Stimulated activated naive CD4-positive, alpha-beta T cell treated with Interleukin-2 at 50 U/mL for 16 hours (primary cell): ENCODE measurements at regions not wholly inside any gene's neighbourhood (a gene's known extent, or its start where the extent isn't known, plus 50 kb on each side); places are given as distances from the start of the nearest gene placed in this dataset.
"Not testable (repeated sequence)": the region's sequence is repeated elsewhere in the genome, so short reads cannot be mapped to it uniquely, and the experiment has no call there.

Source experiments
- DNase-seq: peaks from one replicate; lab custom pipeline; 2025; lab: John Stamatoyannopoulos, UW

DNA sequence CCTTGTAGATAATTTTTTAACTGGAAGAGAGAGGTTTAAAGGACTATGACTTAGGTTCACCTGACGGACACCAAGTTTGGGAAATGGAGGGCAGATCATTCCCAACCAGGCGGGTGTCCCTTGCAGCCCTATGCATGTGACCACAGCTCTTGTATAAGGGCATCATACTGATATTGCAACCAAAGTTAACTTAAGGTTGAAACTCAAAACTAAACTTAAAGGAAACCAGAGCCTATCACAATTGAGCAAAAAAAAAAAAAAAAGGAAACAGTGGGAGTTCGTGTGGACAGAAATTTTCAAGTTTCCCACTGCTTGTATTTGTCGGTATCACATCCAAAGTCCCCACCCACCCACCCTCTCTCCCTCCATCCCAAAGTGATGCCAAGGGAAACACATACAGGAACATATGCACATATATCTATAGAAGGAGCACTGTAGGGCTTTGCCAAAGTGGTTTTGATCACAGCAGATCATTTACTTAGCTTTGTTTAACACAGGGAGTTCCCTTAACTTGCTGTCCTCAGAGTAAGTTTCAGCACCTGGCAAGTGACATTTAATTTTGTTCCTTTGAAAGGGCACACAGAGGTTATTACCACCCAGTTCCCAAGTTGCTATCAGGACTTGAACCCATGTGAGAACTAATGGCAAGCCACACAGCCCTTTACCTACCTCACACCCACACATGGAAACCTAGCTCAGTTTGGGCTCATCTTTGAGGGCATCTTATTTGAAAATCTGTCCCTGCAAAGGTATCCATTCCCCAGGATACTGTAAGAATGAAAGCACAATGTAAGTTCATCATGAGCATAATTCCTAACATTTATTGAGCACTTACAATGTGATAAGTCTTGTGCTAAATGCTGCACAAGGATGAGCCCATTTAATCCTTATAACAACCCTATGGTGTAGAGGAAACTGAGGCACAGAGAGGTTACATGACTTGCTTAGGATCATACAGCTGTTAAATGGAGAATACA is 204.5 kb upstream of the CMC1 start:
- no peak for DNase-seq

DNA sequence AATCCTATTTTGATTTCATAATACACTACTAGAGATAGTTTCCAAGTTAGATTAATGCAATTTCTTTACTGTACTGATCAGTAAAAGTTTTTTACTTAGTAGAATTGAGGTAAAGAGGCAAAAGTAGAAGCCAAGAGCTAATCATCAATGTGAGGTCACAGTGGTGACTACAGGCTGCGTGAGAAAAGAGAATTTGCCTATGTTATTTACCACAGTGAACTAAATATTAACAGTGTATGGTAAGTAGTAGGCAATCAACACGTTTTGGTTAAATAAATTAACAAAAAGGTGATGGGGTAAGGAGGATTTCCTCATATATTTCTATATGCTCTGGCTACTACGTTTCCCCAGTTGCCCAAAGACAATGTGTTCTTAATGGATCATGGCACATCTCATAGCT is 202.2 kb upstream of the CMC1 start:
- DNase-seq: no peak

DNA sequence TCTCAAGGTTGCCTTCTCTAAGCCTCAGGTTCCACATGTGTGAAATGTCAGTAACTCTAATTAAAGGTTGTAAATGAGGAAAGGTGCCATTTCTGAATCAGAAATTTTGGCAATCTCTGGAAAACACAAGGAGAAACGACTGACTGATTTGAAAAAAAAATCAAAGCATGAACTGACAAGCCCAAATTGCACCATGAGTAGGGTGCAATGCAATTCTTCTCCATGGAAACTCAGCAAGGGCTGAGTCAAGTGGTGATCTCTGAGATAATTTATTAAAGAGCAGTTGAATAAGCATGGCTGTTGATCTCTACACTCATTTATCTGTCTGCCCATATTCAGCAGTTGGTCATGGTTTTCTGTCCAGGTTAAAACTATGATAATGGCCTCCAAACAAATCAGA is 201.6 kb upstream of the CMC1 start:
- DNase-seq: no peak

GRCh38 chr3:28042095-28042635 is 199.3 kb upstream of the CMC1 start:
- no peak for DNase-seq

DNA sequence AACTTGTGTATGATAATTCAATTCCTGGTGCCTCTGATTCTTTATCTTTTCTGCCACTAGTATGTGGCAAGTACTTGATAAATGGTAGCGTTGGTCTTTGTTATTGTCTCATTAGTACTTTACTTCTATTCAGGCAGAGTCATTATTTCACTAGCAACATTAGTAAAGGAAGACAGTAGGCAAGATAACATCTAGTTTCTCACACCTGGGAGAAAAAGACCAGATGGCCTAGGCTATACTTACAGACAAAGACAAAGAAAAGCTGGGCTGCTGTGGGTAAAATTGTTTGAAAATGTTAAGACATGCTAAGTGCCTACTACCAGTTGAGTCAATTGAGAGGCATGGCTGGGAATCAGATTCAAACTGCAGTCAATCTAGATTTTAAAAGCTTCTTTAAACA is 198.7 kb upstream of the CMC1 start:
- DNase-seq: no peak

GRCh38 chr3:28050120-28050519 is 191.3 kb upstream of the CMC1 start:
- DNase-seq: no peak

- DNase-seq: peak; percentile 14
Measured at GRCh38 chr3:28050885-28051284, 190.5 kb upstream of the CMC1 start.

DNA sequence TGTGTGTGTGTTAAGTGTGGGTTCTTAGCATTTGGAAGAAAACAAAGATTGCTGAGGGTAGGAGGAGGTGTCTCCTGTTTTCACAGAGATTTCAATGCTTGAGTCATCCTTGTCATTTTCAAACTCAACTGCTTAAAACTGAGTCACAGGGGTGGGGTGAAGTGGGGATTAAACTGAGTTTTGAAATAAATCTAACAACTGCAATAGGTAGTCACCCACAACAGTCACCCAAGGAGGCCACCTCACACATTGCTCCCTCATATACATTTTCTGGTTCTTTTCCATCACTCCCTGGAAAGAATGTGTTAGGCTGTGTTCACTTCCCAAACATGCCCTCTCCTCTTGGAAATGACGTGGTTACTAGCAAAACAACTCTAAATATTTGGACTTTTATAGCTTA is 187.7 kb upstream of the CMC1 start:
- DNase-seq: peak; percentile 25

GRCh38 chr3:28056806-28057205 is 184.6 kb upstream of the CMC1 start:
- DNase-seq: no peak

- DNase-seq: no peak
Measured at GRCh38 chr3:28057539-28057938, 183.9 kb upstream of the CMC1 start.

GRCh38 chr3:28059199-28059598 is 182.2 kb upstream of the CMC1 start:
- not testable (repeated sequence) for DNase-seq

GRCh38 chr3:28066020-28066419 is 175.4 kb upstream of the CMC1 start:
- DNase-seq: no peak

DNA sequence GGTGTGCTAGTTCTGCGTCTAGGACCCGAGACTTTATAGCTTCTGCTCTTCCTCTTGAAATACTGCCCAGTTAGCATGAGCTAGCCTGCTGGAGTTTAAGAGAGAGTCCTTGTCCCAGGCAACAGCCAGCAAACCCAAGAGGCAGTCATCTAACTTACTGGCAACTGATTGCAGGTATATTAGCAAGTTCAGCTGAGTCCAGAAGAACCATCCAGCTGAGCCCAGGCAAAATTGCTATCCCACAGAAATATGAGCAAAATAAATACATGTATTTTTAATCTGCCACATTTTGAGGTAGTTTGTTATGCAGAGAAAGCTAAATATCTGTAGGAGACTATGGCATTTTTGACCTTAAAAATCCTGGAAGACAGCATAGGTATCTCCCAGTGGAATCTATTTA is 174.4 kb upstream of the CMC1 start:
- no peak for DNase-seq

GRCh38 chr3:28068342-28068741 is 173.1 kb upstream of the CMC1 start:
- DNase-seq: no peak

DNA sequence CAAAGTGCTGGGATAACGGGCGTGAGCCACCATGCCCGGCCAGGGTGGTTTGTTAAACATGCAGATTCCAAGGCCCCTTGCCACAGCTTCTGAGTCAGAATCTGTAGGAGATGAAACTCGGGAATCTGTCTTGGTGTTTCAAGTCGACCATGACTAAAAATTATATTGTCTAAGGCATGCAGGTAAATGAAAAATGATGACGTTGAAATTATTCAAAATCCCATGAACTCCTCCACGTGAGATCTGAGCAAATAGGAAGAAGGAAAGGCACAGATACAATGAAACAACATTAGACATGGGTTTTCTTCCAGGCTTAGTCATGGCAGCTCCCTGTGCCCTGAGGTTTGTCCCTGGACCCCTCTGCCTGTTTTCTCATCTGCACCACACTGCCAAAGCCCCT is 172.0 kb upstream of the CMC1 start:
- no peak for DNase-seq

DNA sequence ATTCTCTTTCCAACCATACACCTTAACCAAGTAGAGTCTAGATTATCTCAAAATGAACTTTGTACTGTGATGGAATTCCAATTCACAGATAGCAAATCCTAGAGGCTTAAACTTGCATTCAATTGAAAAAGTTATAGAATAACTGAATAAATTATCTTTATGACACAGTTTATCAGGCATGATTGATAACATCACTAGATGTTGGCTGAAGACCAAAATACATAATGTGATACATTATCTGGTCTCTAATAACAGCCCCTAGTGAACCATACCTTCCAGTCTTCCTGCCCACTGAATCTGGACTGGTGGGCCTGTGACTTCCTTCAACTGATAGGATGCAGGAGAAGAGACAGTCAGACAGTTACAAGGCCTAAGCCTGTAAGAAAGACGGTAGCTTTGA is 165.2 kb upstream of the CMC1 start:
- DNase-seq: no peak

- no peak for DNase-seq
Measured at GRCh38 chr3:28077572-28077971, 163.8 kb upstream of the CMC1 start.

DNA sequence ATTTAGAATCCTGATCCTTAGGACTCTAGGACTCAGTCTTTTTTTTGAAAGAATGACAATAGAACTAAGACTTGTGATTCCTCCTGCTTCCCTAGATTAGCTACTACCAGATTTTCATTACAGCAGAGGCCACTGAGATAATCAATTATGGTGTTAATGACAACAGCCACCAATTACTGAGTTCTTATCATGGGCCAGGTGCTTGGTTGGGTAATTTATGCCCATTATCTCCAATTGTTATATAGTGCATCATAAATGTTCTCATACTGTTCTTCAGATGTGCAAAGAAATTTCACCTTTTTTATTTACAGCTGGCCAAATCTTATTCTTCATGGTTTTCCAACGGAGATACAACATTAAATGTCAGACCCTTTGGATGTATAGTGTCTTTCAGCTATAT is 162.9 kb upstream of the CMC1 start:
- DNase-seq: no peak

GRCh38 chr3:28080716-28081115 is 160.7 kb upstream of the CMC1 start:
- no peak for DNase-seq

- no peak for DNase-seq
Measured at GRCh38 chr3:28081533-28081947, 159.9 kb upstream of the CMC1 start.

GRCh38 chr3:28087591-28087990 is 153.8 kb upstream of the CMC1 start:
- no peak for DNase-seq

DNA sequence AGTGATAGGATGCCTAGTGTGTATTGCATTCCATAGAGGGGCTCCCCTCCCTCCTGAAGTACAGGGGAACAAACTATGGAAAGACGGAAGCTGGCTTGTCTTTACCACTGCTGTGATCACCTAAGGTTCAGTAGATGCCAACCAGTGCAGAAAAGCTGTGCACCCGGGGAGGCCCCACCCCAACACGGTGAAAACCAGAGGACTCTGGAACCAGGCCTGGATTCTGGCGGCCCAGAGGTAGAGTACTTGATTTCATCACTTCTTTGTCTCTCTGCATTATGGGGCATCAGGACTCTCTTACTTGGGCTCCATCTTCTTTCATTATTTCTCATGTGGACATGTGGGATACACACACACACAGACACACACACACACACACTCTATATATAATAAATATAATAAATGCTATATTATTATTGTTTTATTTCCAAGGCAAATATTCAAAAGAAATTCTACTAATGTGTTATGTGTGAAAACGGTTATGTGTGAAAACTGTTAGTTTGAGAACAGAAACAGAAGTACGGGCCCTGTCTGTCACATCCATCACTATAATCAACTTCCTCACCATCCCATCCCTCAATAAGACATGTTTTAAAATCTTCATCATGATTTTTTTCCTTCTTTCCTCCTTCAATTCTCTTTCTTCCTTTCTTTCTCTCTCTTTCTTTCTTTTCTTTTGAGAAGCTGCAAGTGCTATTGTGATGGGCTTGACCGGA is 152.4 kb upstream of the CMC1 start:
- DNase-seq: no peak

DNA sequence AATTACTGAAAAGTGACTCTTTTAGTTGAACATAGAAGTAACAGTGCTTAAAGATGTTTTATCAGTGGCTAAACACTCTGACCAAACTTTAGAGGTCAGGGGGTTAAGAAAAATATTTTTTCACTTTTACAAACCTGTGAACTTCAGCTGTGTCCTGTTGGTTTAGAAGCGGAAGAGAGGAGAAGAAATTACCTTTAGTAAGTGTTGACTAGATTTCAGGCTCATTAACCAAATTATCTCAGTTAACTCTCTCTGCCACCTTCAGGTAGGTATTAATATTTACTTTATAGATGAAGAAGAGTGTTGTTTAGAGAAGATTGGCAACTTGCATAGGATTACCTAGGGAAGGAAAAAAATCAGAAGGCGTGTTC is 151.9 kb upstream of the CMC1 start:
- no peak for DNase-seq
